ENCODE measurements at regions not wholly inside any gene's neighbourhood (a gene's known extent, or its start where the extent isn't known, plus 50 kb on each side); places are given as distances from the start of the nearest gene placed in this dataset.

DNA sequence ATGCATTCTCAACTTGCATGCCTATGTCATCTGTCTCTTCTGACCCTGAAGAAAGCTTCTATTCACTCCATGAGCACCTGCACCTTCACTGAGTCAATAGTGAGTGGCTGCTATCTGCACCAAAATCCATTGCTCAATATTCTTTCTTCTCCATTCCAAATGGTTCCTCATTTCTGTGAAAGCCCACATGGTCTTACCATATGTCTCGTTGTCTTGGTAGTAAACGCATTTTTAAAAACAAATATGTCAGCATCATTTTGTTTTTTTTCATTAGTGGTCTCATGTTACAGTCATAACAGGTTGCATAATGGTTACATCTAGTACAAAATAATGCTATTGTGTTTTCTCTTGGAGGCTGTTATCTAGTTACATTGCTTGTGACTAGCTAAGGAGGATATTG is 106.9 kb upstream of the CPM start:
- TF ChIP-seq, protein P1, sequence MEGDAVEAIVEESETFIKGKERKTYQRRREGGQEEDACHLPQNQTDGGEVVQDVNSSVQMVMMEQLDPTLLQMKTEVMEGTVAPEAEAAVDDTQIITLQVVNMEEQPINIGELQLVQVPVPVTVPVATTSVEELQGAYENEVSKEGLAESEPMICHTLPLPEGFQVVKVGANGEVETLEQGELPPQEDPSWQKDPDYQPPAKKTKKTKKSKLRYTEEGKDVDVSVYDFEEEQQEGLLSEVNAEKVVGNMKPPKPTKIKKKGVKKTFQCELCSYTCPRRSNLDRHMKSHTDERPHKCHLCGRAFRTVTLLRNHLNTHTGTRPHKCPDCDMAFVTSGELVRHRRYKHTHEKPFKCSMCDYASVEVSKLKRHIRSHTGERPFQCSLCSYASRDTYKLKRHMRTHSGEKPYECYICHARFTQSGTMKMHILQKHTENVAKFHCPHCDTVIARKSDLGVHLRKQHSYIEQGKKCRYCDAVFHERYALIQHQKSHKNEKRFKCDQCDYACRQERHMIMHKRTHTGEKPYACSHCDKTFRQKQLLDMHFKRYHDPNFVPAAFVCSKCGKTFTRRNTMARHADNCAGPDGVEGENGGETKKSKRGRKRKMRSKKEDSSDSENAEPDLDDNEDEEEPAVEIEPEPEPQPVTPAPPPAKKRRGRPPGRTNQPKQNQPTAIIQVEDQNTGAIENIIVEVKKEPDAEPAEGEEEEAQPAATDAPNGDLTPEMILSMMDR (conservative IDR thresholded peaks at IDR 0.05), result no peak
- TF ChIP-seq EZH2 (IDR thresholded peaks at IDR 0.05; ENCODE audit: low read depth), result no peak

Measured in PC-9 (cell line).